GM12878 (cell line): ENCODE measurements at regions not wholly inside any gene's neighbourhood (a gene's known extent, or its start where the extent isn't known, plus 50 kb on each side); places are given as distances from the start of the nearest gene placed in this dataset.
"Not testable (repeated sequence)": the region's sequence is repeated elsewhere in the genome, so short reads cannot be mapped to it uniquely, and the experiment has no call there.

Source experiments
- ATAC-seq: fragments of 200-7000 bp; cut with Tn5 transposase; 3 replicates; pipeline ENCODE4 v1.9.1; 2020; ENCODE audit warnings: mild to moderate bottlenecking, moderate library complexity
- BruUV-seq: library from RNA; stranded (reverse); fragments of 400-500 nt; replicated peaks from 2 replicates; lab custom pipeline; 2021; lab: Mats Ljungman, UMichigan
- CTCF ChIA-PET: fragments of 300-600 bp; sonication (Branson Sonifier 250); formaldehyde crosslinking; extraction: SDS; loops from one replicate; lab custom pipeline; 2021; ENCODE audit warnings: inconsistent platforms; lab: Yijun Ruan, JAX
- POLR2A ChIA-PET: fragments of 350-600 bp; formaldehyde crosslinking; extraction: SDS; loops from one replicate; lab custom pipeline; 2021; ENCODE audit warnings: inconsistent platforms; lab: Charles Lee
- RAD21 ChIA-PET: fragments of 300-600 bp; sonication (Branson Sonifier 250); formaldehyde crosslinking; loops from one replicate; lab custom pipeline; 2023; ENCODE audit warnings: antibody characterized with exemption; ENCODE audit not compliant: unreplicated experiment; lab: Charles Lee
- SMC1A ChIA-PET: fragments of 300-600 bp; sonication (Branson Sonifier 250); formaldehyde crosslinking; loops from one replicate; lab custom pipeline; 2023; ENCODE audit not compliant: unreplicated experiment, uncharacterized antibody; lab: Charles Lee
- DNase-seq: peaks from one replicate; pipeline ENCODE4 v3.0.0-alpha.2; 2011; ENCODE audit warnings: low read depth, low spot score
- FAIRE-seq: peaks from 3 replicates; lab custom pipeline; 2011; peaks lifted over from hg19 to GRCh38; lab: Jason Lieb, UNC
- H2AFZ ChIP-seq: 2 replicates; pipeline ENCODE4 v1.6.0; 2011; ENCODE audit warnings: low read depth, low read length, control low read depth; ENCODE audit not compliant: control insufficient read depth
- H3K27ac ChIP-seq: 2 replicates; pipeline ENCODE4 v1.5.1; 2011; ENCODE audit warnings: control low read depth; ENCODE audit not compliant: control insufficient read depth, insufficient read depth
- H3K27me3 ChIP-seq, 2 experiments: replicated peaks in 1 of 2; 2 replicates each; pipeline versions ENCODE4 v1.6.0 to v1.6.1; 2011; ENCODE audit warnings: low read length in 1 of 2; ENCODE audit not compliant: control insufficient read depth in 2 of 2, insufficient read depth in 2 of 2
- H3K36me3 ChIP-seq, 2 experiments: 2 replicates each; pipeline ENCODE4 v1.5.1; 2011; ENCODE audit warnings: low read length in 1 of 2; ENCODE audit not compliant: control insufficient read depth in 2 of 2, insufficient read depth in 2 of 2
- H3K4me1 ChIP-seq: 2 replicates; pipeline ENCODE4 v1.6.1; 2011; ENCODE audit warnings: mild to moderate bottlenecking, low read length, moderate library complexity, mixed read lengths; ENCODE audit not compliant: control insufficient read depth, insufficient read depth
- H3K4me2 ChIP-seq: 2 replicates; pipeline ENCODE4 v1.6.0; 2011; ENCODE audit warnings: control low read depth; ENCODE audit not compliant: control insufficient read depth, insufficient read depth
- H3K4me3 ChIP-seq: fragments of 200-600 bp; sonication (generic); 2 replicates; pipeline ENCODE4 v1.5.1; 2016
- H3K79me2 ChIP-seq: 2 replicates; pipeline ENCODE4 v1.6.0; 2011; ENCODE audit warnings: low read length; ENCODE audit not compliant: control insufficient read depth, insufficient read depth
- H3K9ac ChIP-seq: 2 replicates; pipeline ENCODE4 v1.8.0; 2011; ENCODE audit warnings: low read length, control low read depth, mixed read lengths; ENCODE audit not compliant: control insufficient read depth, insufficient read depth
- H3K9me3 ChIP-seq: replicated peaks from 3 replicates; pipeline ENCODE4 v1.5.1; 2011; ENCODE audit warnings: mild to moderate bottlenecking, low read length; ENCODE audit not compliant: control insufficient read depth, insufficient read depth
- H4K20me1 ChIP-seq: 2 replicates; pipeline ENCODE4 v1.6.0; 2011; ENCODE audit not compliant: control insufficient read depth, insufficient read depth
- BACH1 ChIP-seq: fragments of 450-650 bp; IDR thresholded peaks from 2 replicates; pipeline ENCODE4 v1.6.1; 2017; ENCODE audit warnings: mild to moderate bottlenecking, borderline replicate concordance
- BCL11A ChIP-seq: IDR thresholded peaks from 2 replicates; pipeline ENCODE4 v1.6.1; 2011; ENCODE audit warnings: low read depth, low read length
- GATAD2B ChIP-seq: fragments of 450-650 bp; conservative IDR thresholded peaks from 2 replicates; pipeline ENCODE4 v1.6.1; 2017; ENCODE audit warnings: low read depth, mild to moderate bottlenecking, moderate library complexity
- NFIC ChIP-seq: IDR thresholded peaks from 2 replicates; pipeline ENCODE4 v1.6.1; 2012; ENCODE audit warnings: low read depth, mild to moderate bottlenecking, inconsistent platforms, low read length, moderate library complexity
- SMC3 ChIP-seq: IDR thresholded peaks from 2 replicates; pipeline ENCODE4 v1.6.1; 2011; ENCODE audit warnings: low read length, improper control_type of control experiment, borderline replicate concordance
- SREBF2 ChIP-seq: IDR thresholded peaks from 2 replicates; pipeline ENCODE4 v1.6.1; 2012; ENCODE audit warnings: mild to moderate bottlenecking, low read length
- TCF12 ChIP-seq: IDR thresholded peaks from 2 replicates; pipeline ENCODE4 v1.6.1; 2011; ENCODE audit warnings: low read depth, mild to moderate bottlenecking, low read length
- ZBED1 ChIP-seq: IDR thresholded peaks from 2 replicates; pipeline ENCODE4 v1.6.1; 2016; ENCODE audit warnings: borderline replicate concordance
- WGBS: methylation state at CpG from one replicate; pipeline ENCODE4 v1.1.6; 2016; ENCODE audit warnings: low lambda C conversion rate; ENCODE audit not compliant: insufficient replicate concordance, insufficient coverage; ENCODE audit errors: missing lambda C conversion rate; 5-methylcytosine and 5-hydroxymethylcytosine counted together
- in situ Hi-C: fragments of 300-500 bp; cut with MboI; formaldehyde crosslinking; loops from 9 replicates; pipeline ENCODE4 v1.14.3; 2018; ENCODE audit warnings: mixed read lengths
- intact Hi-C: fragments of 100-400 bp; cut with micrococcal nuclease; formaldehyde crosslinking; loops from one replicate; pipeline ENCODE4 v1.14.2; 2022; ENCODE audit not compliant: unreplicated experiment
- TF ChIP-seq, protein P1 (sequence below): fragments of 450-650 bp; formaldehyde crosslinking; IDR thresholded peaks from 2 replicates; pipeline ENCODE4 v1.4.0; 2022; ENCODE audit warnings: mild to moderate bottlenecking, moderate library complexity
- TF ChIP-seq, protein P2 (sequence below): IDR thresholded peaks from 2 replicates; pipeline ENCODE4 v1.6.1; 2012; ENCODE audit warnings: low read length, inconsistent platforms

DNA sequence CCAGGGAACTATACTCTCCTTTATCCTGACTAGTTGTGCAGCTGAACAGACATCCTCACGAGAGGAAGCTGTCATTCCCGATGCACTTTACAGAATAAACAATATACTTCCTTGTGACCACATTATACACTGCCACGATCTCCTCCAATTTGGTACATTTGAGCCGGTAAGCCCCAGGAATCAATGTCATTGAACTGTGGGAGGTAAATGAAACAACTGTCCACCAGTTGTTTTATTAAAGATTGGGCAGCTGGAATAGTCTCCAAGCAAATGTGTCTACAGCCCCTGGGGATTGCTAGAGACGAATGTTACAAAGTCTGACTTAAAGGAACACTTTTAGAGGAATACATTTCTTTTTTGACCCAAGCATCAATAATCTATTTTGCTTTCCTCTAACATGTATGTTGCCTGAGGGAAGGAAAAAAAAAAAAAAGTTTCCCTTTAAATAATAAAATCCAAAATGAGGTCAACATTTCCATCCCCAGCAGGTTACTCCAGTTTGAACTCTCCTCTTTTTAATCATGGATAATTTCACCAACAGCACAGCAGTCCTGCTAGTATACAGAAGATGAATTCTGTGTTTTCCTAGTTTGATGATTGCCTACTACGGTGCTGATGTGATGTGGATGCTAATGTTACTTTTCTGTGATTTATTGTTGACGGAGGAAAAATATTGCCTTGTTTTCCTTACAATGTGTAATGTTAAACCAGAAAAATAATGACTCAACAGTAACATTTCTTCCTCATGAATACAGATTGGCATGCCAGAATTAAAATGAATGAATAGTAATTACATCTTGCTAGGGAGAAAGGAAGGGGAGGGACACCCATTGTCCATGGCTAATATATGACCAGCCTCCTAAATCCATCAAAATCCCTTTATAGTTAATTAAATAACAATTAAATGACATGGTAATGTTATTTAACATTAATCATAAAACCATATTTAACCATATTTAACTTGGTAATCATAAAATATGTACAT, 360.9 kb downstream of the NEBL start (continued):
- TF ChIP-seq GATAD2B, result no peak

DNA sequence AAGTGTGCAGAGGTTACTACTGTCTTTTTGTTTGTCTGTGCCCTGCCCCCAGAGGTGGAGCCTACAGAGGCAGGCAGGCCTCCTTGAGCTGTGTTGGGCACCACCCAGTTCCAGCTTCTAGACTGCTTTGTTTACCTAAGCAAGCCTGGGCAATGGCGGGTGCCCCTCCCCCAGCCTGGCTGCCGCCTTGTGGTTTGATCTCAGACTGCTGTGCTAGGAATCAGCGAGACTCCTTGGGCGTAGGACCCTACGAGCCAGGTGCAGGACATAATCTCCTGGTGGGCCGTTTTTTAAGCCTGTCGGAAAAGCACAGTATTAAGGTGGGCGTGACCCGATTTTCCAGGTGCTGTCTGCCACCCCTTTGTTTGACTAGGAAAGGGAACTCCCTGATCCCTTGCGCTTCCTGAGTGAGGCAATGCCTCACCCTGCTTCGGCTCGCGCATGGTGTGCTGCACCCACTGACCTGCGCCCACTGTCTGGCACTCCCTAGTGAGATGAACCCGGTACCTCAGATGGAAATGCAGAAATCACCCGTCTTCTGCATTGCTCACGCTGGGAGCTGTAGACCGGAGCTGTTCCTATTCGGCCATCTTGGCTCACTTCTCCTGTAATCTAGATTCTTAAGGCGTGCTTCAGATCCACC, 365.7 kb downstream of the NEBL start:
- RAD21 ChIA-PET, H4K20me1 ChIP-seq, H3K27ac ChIP-seq, FAIRE-seq, H2AFZ ChIP-seq, intact Hi-C loops, H3K4me3 ChIP-seq, POLR2A ChIA-PET, H3K27me3 ChIP-seq, DNase-seq, H3K4me1 ChIP-seq, ATAC-seq, H3K36me3 ChIP-seq, BruUV-seq, H3K9me3 ChIP-seq, H3K9ac ChIP-seq, H3K4me2 ChIP-seq, H3K79me2 ChIP-seq, CTCF ChIA-PET, SMC1A ChIA-PET, in situ Hi-C loops: not testable (repeated sequence)
- WGBS, result 47% methylated on average over 20 of the region's 20 CpGs

DNA sequence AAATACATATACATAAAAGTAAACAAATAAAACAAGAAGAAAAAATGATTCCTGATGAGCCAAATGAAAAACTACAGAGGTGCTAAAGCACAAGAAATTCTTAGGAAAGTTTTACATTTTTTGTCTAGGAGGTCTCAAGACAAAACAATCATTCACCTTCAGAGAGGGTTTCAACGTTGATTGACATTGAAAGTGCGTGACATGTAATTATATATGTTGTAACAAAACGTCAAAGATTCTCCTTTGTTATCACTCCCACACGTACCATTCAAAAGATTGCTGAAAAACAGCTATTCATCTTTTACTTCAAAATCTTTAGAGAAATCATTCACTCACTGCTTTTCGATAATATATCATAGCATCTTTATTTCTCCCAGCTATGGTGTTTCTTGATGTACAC, 375.9 kb downstream of the NEBL start:
- Histone ChIP-seq H3K9ac (no peak overlapping the region), H3K4me3 (no peak overlapping the region), H2AFZ (no peak overlapping the region), H3K27ac (no peak overlapping the region), H3K4me1 (no peaks in the 10 kb centered on the region), H3K36me3 (no peaks in the 10 kb centered on the region), H3K9me3 (no peaks in the 10 kb centered on the region), H4K20me1 (no peaks in the 10 kb centered on the region), H3K4me2 (no peak overlapping the region), H3K79me2 (no peaks in the 10 kb centered on the region), H3K27me3 (no peaks in the 10 kb centered on the region)
- CTCF ChIA-PET, result no interaction called here
- in situ Hi-C loops (no loop called here), intact Hi-C loops (no loop called here)
- FAIRE-seq (no peak), DNase-seq (no peak), ATAC-seq (no peak)
- POLR2A ChIA-PET, result no interaction called here
- SMC1A ChIA-PET, result no interaction called here
- RAD21 ChIA-PET, result no interaction called here
- BruUV-seq, result no TSS peak
- WGBS, result 16% methylated on average over 5 of the region's 5 CpGs
- TF ChIP-seq, protein P1, sequence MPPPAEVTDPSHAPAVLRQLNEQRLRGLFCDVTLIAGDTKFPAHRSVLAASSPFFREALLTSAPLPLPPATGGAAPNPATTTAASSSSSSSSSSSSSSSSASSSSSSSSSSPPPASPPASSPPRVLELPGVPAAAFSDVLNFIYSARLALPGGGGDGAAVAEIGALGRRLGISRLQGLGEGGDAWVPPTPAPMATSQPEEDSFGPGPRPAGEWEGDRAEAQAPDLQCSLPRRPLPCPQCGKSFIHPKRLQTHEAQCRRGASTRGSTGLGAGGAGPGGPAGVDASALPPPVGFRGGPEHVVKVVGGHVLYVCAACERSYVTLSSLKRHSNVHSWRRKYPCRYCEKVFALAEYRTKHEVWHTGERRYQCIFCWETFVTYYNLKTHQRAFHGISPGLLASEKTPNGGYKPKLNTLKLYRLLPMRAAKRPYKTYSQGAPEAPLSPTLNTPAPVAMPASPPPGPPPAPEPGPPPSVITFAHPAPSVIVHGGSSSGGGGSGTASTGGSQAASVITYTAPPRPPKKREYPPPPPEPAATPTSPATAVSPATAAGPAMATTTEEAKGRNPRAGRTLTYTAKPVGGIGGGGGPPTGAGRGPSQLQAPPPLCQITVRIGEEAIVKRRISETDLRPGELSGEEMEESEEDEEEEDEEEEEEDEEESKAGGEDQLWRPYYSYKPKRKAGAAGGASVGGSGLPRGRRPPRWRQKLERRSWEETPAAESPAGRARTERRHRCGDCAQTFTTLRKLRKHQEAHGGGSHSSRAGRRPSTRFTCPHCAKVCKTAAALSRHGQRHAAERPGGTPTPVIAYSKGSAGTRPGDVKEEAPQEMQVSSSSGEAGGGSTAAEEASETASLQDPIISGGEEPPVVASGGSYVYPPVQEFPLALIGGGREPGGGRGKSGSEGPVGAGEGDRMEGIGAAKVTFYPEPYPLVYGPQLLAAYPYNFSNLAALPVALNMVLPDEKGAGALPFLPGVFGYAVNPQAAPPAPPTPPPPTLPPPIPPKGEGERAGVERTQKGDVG (CRISPR knock-in tag), result no peak
- TF ChIP-seq NFIC (no peak), BCL11A (no peak), SREBF2 (no peak), SMC3 (no peak), ZBED1 (no peak), GATAD2B (no peak), BACH1 (no peak), TCF12 (no peak)
- TF ChIP-seq, protein P2, sequence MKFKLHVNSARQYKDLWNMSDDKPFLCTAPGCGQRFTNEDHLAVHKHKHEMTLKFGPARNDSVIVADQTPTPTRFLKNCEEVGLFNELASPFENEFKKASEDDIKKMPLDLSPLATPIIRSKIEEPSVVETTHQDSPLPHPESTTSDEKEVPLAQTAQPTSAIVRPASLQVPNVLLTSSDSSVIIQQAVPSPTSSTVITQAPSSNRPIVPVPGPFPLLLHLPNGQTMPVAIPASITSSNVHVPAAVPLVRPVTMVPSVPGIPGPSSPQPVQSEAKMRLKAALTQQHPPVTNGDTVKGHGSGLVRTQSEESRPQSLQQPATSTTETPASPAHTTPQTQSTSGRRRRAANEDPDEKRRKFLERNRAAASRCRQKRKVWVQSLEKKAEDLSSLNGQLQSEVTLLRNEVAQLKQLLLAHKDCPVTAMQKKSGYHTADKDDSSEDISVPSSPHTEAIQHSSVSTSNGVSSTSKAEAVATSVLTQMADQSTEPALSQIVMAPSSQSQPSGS, result no peak
